Neural cell (in vitro differentiated cells): ENCODE measurements at regions not wholly inside any gene's neighbourhood (a gene's known extent, or its start where the extent isn't known, plus 50 kb on each side); places are given as distances from the start of the nearest gene placed in this dataset.

Experiments used
- H2AFZ ChIP-seq: fragments of 200-600, 300-800 bp; sonication (generic), shearing (Covaris generic); 2 replicates; pipeline ENCODE4 v1.6.0; 2014; ENCODE audit warnings: low read depth, mild to moderate bottlenecking, antibody characterized with exemption, low read length, moderate library complexity
- H3F3A ChIP-seq: fragments of 200-600 bp; shearing (Covaris generic); 2 replicates; pipeline ENCODE4 v1.6.1; 2016; ENCODE audit warnings: mild to moderate bottlenecking, moderate library complexity, mixed read lengths, antibody characterized with exemption, low read length; ENCODE audit not compliant: insufficient read depth, poor library complexity, severe bottlenecking
- H3K27ac ChIP-seq: fragments of 200-600, 300-800 bp; sonication (generic), shearing (Covaris generic); 2 replicates; pipeline ENCODE4 v1.5.1; 2014; ENCODE audit warnings: mild to moderate bottlenecking, low read length, moderate library complexity
- H3K27me3 ChIP-seq: fragments of 300-800, 200-600 bp; sonication (generic), shearing (Covaris generic); 2 replicates; pipeline ENCODE4 v1.6.0; 2014; ENCODE audit warnings: mild to moderate bottlenecking, low read depth, low read length, moderate library complexity; ENCODE audit not compliant: insufficient read depth
- H3K36me3 ChIP-seq: fragments of 300-800, 200-600 bp; sonication (generic), shearing (Covaris generic); 2 replicates; pipeline ENCODE4 v1.5.1; 2014; ENCODE audit warnings: mild to moderate bottlenecking, antibody characterized with exemption, low read length, moderate library complexity; ENCODE audit not compliant: insufficient read depth
- H3K4me2 ChIP-seq: fragments of 300-800, 200-600 bp; sonication (generic), shearing (Covaris generic); 2 replicates; pipeline ENCODE4 v1.6.0; 2014; ENCODE audit warnings: mild to moderate bottlenecking, low read length
- H3K4me3 ChIP-seq: fragments of 300-800, 200-600 bp; sonication (generic), shearing (Covaris generic); 2 replicates; pipeline ENCODE4 v1.5.1; 2014; ENCODE audit warnings: mild to moderate bottlenecking, low read length, moderate library complexity
- H3K79me2 ChIP-seq: fragments of 200-600 bp; shearing (Covaris generic); replicated peaks from 2 replicates; pipeline ENCODE4 v1.6.0; 2014; ENCODE audit warnings: mild to moderate bottlenecking, low read length, moderate library complexity; ENCODE audit not compliant: insufficient read depth
- H3K9ac ChIP-seq: fragments of 300-800, 200-600 bp; sonication (generic), shearing (Covaris generic); 2 replicates; pipeline ENCODE4 v1.6.1; 2016; ENCODE audit warnings: mild to moderate bottlenecking, low read length, mixed read lengths
- H3K9me2 ChIP-seq: fragments of 200-600 bp; shearing (Covaris generic); 2 replicates; pipeline ENCODE4 v1.6.1; 2016; ENCODE audit warnings: mild to moderate bottlenecking, low read length, mixed read lengths; ENCODE audit not compliant: insufficient read depth
- H3K9me3 ChIP-seq: fragments of 200-600, 300-800 bp; sonication (generic), shearing (Covaris generic); 2 replicates; pipeline ENCODE4 v1.6.1; 2016; ENCODE audit warnings: mild to moderate bottlenecking, mixed run types, low read length, moderate library complexity, mixed read lengths
- H4K20me1 ChIP-seq: fragments of 200-600 bp; shearing (Covaris generic); 2 replicates; pipeline ENCODE4 v1.6.1; 2016; ENCODE audit warnings: mild to moderate bottlenecking, mixed run types; ENCODE audit not compliant: insufficient read depth
- CTCF ChIP-seq: fragments of 450-650 bp; IDR thresholded peaks from 2 replicates; pipeline ENCODE4 v1.5.1; 2014; ENCODE audit warnings: antibody characterized with exemption, mild to moderate bottlenecking, moderate library complexity; ENCODE audit not compliant: poor library complexity, severe bottlenecking
- EP300 ChIP-seq: fragments of 450-650 bp; conservative IDR thresholded peaks from 2 replicates; pipeline ENCODE4 v1.6.1; 2014; ENCODE audit warnings: antibody characterized with exemption, mild to moderate bottlenecking, moderate library complexity; ENCODE audit not compliant: poor library complexity, severe bottlenecking
- EZH2 ChIP-seq: fragments of 200-600, 300-800 bp; shearing (Covaris generic), sonication (generic); IDR thresholded peaks from 2 replicates; pipeline ENCODE4 v1.6.1; 2014; ENCODE audit warnings: antibody characterized with exemption, low read length, borderline replicate concordance, mild to moderate bottlenecking; ENCODE audit not compliant: insufficient read depth, poor library complexity, severe bottlenecking
- MXI1 ChIP-seq: fragments of 450-650 bp; conservative IDR thresholded peaks from 2 replicates; pipeline ENCODE4 v1.6.1; 2014; ENCODE audit warnings: antibody characterized with exemption, mild to moderate bottlenecking; ENCODE audit not compliant: poor library complexity, severe bottlenecking
- POLR2AphosphoS5 ChIP-seq: IDR thresholded peaks from 2 replicates; pipeline ENCODE4 v1.6.1; 2012
- RAD21 ChIP-seq: fragments of 450-650 bp; conservative IDR thresholded peaks from 2 replicates; pipeline ENCODE4 v1.6.1; 2014; ENCODE audit warnings: antibody characterized with exemption, mild to moderate bottlenecking, moderate library complexity
- REST ChIP-seq: IDR thresholded peaks from 2 replicates; pipeline ENCODE4 v1.6.1; 2012; ENCODE audit warnings: borderline replicate concordance
- SMC3 ChIP-seq: fragments of 450-650 bp; conservative IDR thresholded peaks from 2 replicates; pipeline ENCODE4 v1.6.1; 2014; ENCODE audit warnings: antibody characterized with exemption, mild to moderate bottlenecking, moderate library complexity; ENCODE audit not compliant: poor library complexity
- TAF1 ChIP-seq: IDR thresholded peaks from 2 replicates; pipeline ENCODE4 v1.6.1; 2012; ENCODE audit warnings: low read depth

GRCh38 chr5:174325961-174326360 lies 280.5 kb downstream of the NSG2 start:
- H3K36me3 ChIP-seq = no peaks in the 10 kb centered on the region
- no peak overlapping the region for H3K9ac ChIP-seq
- no peaks in the 10 kb centered on the region for H4K20me1 ChIP-seq
- no peaks in the 10 kb centered on the region for H3K9me2 ChIP-seq
- TF ChIP-seq EP300 = no peak
- TF ChIP-seq RAD21 = no peak
- TF ChIP-seq POLR2AphosphoS5 = no peak
- no peak for TF ChIP-seq MXI1
- no peak for TF ChIP-seq REST
- H3F3A ChIP-seq = no peaks in the 10 kb centered on the region
- no peak overlapping the region for H2AFZ ChIP-seq
- no peak overlapping the region for H3K27ac ChIP-seq
- H3K9me3 ChIP-seq = no peaks in the 10 kb centered on the region
- H3K4me3 ChIP-seq = no peak overlapping the region
- no peaks in the 10 kb centered on the region for H3K79me2 ChIP-seq
- H3K4me2 ChIP-seq = no peak overlapping the region
- no peaks in the 10 kb centered on the region for H3K27me3 ChIP-seq

GRCh38 chr5:174326372-174326771 lies 280.9 kb downstream of the NSG2 start:
- Histone ChIP-seq H3K27me3 (no peaks in the 10 kb centered on the region), H3K4me2 (no peak overlapping the region), H3K79me2 (no peaks in the 10 kb centered on the region)

More at GRCh38 chr5:174326372-174326771, 280.9 kb downstream of the NSG2 start:
- Histone ChIP-seq H3K9me2 (no peaks in the 10 kb centered on the region), H3F3A (no peaks in the 10 kb centered on the region), H3K36me3 (no peaks in the 10 kb centered on the region), H3K4me3 (no peak overlapping the region), H3K9me3 (no peaks in the 10 kb centered on the region), H4K20me1 (no peaks in the 10 kb centered on the region), H3K9ac (no peak overlapping the region), H2AFZ (no peak overlapping the region), H3K27ac (no peak overlapping the region)
- no peak for TF ChIP-seq TAF1
- no peak for TF ChIP-seq EZH2
- TF ChIP-seq POLR2AphosphoS5 = no peak
- TF ChIP-seq SMC3 = no peak
- no peak for TF ChIP-seq REST
- TF ChIP-seq RAD21 = no peak
- TF ChIP-seq MXI1 = no peak
- no peak for TF ChIP-seq CTCF
- TF ChIP-seq EP300 = no peak
